ENCODE measurements at regions not wholly inside any gene's neighbourhood (a gene's known extent, or its start where the extent isn't known, plus 50 kb on each side); places are given as distances from the start of the nearest gene placed in this dataset.
"Not testable (repeated sequence)": the region's sequence is repeated elsewhere in the genome, so short reads cannot be mapped to it uniquely, and the experiment has no call there.

DNA sequence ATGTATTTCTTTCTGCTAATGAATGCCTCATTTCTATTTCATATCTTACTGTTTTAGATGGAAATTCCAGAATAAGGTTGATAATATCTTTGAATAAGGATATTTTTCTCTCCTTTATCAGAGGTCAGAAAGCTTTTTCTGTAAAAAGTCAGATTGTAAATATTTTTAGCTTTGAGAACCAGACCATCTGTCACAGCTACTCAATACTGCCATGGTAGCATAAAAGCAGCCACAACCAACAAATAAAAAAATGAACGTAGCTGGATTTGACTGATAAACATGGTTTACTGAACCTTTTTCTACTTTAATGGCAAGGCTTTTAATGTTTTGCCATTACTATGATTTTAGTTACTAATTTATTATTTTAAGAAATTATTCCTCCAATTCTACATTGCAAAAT lies 217.4 kb upstream of the COX10 start:
- Histone ChIP-seq H2AFZ (no peak overlapping the region), H3K9me2 (ENCODE audit: insufficient read depth) (no peaks in the 10 kb centered on the region), H3F3A (replicated peaks; ENCODE audit: low read depth) (no peaks in the 10 kb centered on the region), H3K27me3 (ENCODE audit: insufficient read depth) (no peaks in the 10 kb centered on the region), H3K4me3 (no peak overlapping the region), H3K4me2 (no peak overlapping the region), H3K79me2 (replicated peaks; ENCODE audit: insufficient read depth) (no peaks in the 10 kb centered on the region), H3K36me3 (ENCODE audit: insufficient read depth) (no peaks in the 10 kb centered on the region), H4K20me1 (replicated peaks; ENCODE audit: insufficient read depth) (no peaks in the 10 kb centered on the region), H3K4me1 (ENCODE audit: insufficient read depth) (no peaks in the 10 kb centered on the region), H3K27ac (ENCODE audit: low read depth) (no peak overlapping the region)
- Mint-ChIP-seq H3K4me3 (no peak overlapping the region), H3K4me1 (no peaks in the 10 kb centered on the region), H3K27ac (no peak overlapping the region), H3K36me3 (ENCODE audit: low read depth) (peaks cover 7% of the 10 kb centered on the region; the same call in 1 of the 3 replicates), H3K27me3 (ENCODE audit: insufficient read depth, low read depth, poor library complexity) (peaks cover 2% of the 10 kb centered on the region), H3K9me3 (peaks cover 12% of the 10 kb centered on the region; the same call in 2 of the 3 replicates)
- ATAC-seq (no peak), DNase-seq (ENCODE audit: low spot score) (no peak)
- TF ChIP-seq JUNB (IDR thresholded peaks at IDR 0.05; ENCODE audit: unreplicated experiment) = no peak
- TF ChIP-seq ETS1 (IDR thresholded peaks at IDR 0.05) = no peak
- no peak for TF ChIP-seq EZH2phosphoT487 (IDR thresholded peaks at IDR 0.05; ENCODE audit: unreplicated experiment)
- TF ChIP-seq, protein P1, sequence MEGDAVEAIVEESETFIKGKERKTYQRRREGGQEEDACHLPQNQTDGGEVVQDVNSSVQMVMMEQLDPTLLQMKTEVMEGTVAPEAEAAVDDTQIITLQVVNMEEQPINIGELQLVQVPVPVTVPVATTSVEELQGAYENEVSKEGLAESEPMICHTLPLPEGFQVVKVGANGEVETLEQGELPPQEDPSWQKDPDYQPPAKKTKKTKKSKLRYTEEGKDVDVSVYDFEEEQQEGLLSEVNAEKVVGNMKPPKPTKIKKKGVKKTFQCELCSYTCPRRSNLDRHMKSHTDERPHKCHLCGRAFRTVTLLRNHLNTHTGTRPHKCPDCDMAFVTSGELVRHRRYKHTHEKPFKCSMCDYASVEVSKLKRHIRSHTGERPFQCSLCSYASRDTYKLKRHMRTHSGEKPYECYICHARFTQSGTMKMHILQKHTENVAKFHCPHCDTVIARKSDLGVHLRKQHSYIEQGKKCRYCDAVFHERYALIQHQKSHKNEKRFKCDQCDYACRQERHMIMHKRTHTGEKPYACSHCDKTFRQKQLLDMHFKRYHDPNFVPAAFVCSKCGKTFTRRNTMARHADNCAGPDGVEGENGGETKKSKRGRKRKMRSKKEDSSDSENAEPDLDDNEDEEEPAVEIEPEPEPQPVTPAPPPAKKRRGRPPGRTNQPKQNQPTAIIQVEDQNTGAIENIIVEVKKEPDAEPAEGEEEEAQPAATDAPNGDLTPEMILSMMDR (conservative IDR thresholded peaks at IDR 0.05; ENCODE audit: low read depth in 2 of 2) = no peak
- TF ChIP-seq ZNF462 (CRISPR knock-in tag; IDR thresholded peaks at IDR 0.05) = no peak
- no peak for TF ChIP-seq ZNF331 (CRISPR knock-in tag; IDR thresholded peaks at IDR 0.05; ENCODE audit: low read depth)
- TF ChIP-seq CREB1 (CRISPR knock-in tag; IDR thresholded peaks at IDR 0.05; ENCODE audit: low read depth) = no peak
- no peak for TF ChIP-seq NANOG (IDR thresholded peaks at IDR 0.05; ENCODE audit: borderline replicate concordance)
- no peak for TF ChIP-seq STAT1 (IDR thresholded peaks at IDR 0.05; ENCODE audit: unreplicated experiment)

GRCh38 chr17:13855730-13856129 lies 213.6 kb upstream of the COX10 start:
- not testable (repeated sequence) for H3K36me3 ChIP-seq (ENCODE audit: insufficient read depth); H3K4me1 ChIP-seq (ENCODE audit: insufficient read depth); H3K27ac Mint-ChIP-seq; H3K9me2 ChIP-seq (ENCODE audit: insufficient read depth); H3K4me3 ChIP-seq; H3K4me2 ChIP-seq; H3K27me3 ChIP-seq (ENCODE audit: insufficient read depth); H2AFZ ChIP-seq; H3K4me1 Mint-ChIP-seq; DNase-seq (ENCODE audit: low spot score); ATAC-seq; H3K27me3 Mint-ChIP-seq (ENCODE audit: insufficient read depth, low read depth, poor library complexity); H3K4me3 Mint-ChIP-seq; H3K27ac ChIP-seq (ENCODE audit: low read depth); H3F3A ChIP-seq (replicated peaks; ENCODE audit: low read depth); H3K79me2 ChIP-seq (replicated peaks; ENCODE audit: insufficient read depth); H3K36me3 Mint-ChIP-seq (ENCODE audit: low read depth); H4K20me1 ChIP-seq (replicated peaks; ENCODE audit: insufficient read depth)
- peaks cover 11% of the 10 kb centered on the region; the same call in 2 of the 3 replicates for H3K9me3 Mint-ChIP-seq

Measured in GM23338 (cell line).